ENCODE measurements at regions not wholly inside any gene's neighbourhood (a gene's known extent, or its start where the extent isn't known, plus 50 kb on each side); places are given as distances from the start of the nearest gene placed in this dataset.
A peak's percentile ranks its signal among the peaks of the same experiment; 100 is the strongest.

- Histone ChIP-seq H3K4me3 (no peak overlapping the region), H3K4me1 (peaks cover 0 to 12% (median 0%) of the 10 kb centered on the region in 3 donors), H3K36me3 (no peaks in the 10 kb centered on the region), H3K27ac (peak overlapping the region in 1 of 4 donors; percentile 59), H3K27me3 (no peaks in the 10 kb centered on the region), H3K9me3 (no peaks in the 10 kb centered on the region)
- DNase-seq (no peak), ATAC-seq (no peak), FAIRE-seq (no peak)
- intact Hi-C loops (cut with DNase I) = no loop called here
- no peak for TF ChIP-seq CTCF (IDR thresholded peaks at IDR 0.05)
- WGBS, 2 donors = 67 to 68% methylated on average over 4 of the region's 4 CpGs
Observed at GRCh38 chr3:194931347-194931746, 245.7 kb downstream of the FAM43A start.

- FAIRE-seq = no peak
- intact Hi-C loops (cut with DNase I) = no loop called here
- Histone ChIP-seq H3K36me3 (no peaks in the 10 kb centered on the region), H3K27me3 (no peaks in the 10 kb centered on the region), H3K4me1 (peaks cover 0 to 12% (median 0%) of the 10 kb centered on the region in 3 donors), H3K4me3 (no peak overlapping the region), H3K27ac (peak overlapping the region in 1 of 4 donors; percentile 59), H3K9me3 (no peaks in the 10 kb centered on the region)
- ATAC-seq = no peak
- DNase-seq = no peak
- TF ChIP-seq CTCF (IDR thresholded peaks at IDR 0.05) = no peak
- 79 to 87% methylated on average over 2 of the region's 2 CpGs for WGBS, 2 donors
Observed at GRCh38 chr3:194931865-194932264, 246.2 kb downstream of the FAM43A start.

- ATAC-seq (no peak), FAIRE-seq (no peak), DNase-seq (no peak)
- 77 to 87% methylated on average over 5 of the region's 5 CpGs for WGBS, 2 donors
- Histone ChIP-seq H3K9me3 (no peaks in the 10 kb centered on the region), H3K36me3 (no peaks in the 10 kb centered on the region), H3K4me1 (peaks cover 0 to 12% (median 0%) of the 10 kb centered on the region in 3 donors), H3K4me3 (no peak overlapping the region), H3K27me3 (no peaks in the 10 kb centered on the region), H3K27ac (no peak overlapping the region)
- no peak for TF ChIP-seq CTCF (IDR thresholded peaks at IDR 0.05)
- intact Hi-C loops (cut with DNase I) = no loop called here
Observed at GRCh38 chr3:194933465-194933864, 247.8 kb downstream of the FAM43A start.

GRCh38 chr3:194935061-194935460 lies 249.4 kb downstream of the FAM43A start:
- ATAC-seq = peak in 1 of 4 donors; percentile 33

More at GRCh38 chr3:194935061-194935460, 249.4 kb downstream of the FAM43A start:
- WGBS, 2 donors = 70 to 79% methylated on average over 4 of the region's 4 CpGs
- Histone ChIP-seq H3K27ac (no peak overlapping the region), H3K27me3 (no peaks in the 10 kb centered on the region), H3K4me1 (peaks cover 0 to 12% (median 0%) of the 10 kb centered on the region in 3 donors), H3K4me3 (no peak overlapping the region), H3K9me3 (no peaks in the 10 kb centered on the region), H3K36me3 (no peaks in the 10 kb centered on the region)
- no peak for FAIRE-seq
- DNase-seq = no peak
- intact Hi-C loops (cut with DNase I) = no loop called here
- TF ChIP-seq CTCF (IDR thresholded peaks at IDR 0.05) = no peak
